Transverse colon (tissue), 4 donors: ENCODE measurements at regions not wholly inside any gene's neighbourhood (a gene's known extent, or its start where the extent isn't known, plus 50 kb on each side); places are given as distances from the start of the nearest gene placed in this dataset.

ENCODE experiments used
- DNase-seq: peaks from one replicate; pipeline ENCODE4 v3.0.0-alpha.2; 2019
- H3K27ac ChIP-seq, 4 donors: fragments of 200-600 bp; sonication (generic); 2 replicates each; pipeline ENCODE4 v1.5.1; 2016 to 2018; ENCODE audit warnings: inconsistent platforms in 4 of 4
- H3K27me3 ChIP-seq: fragments of 200-600 bp; sonication (generic); 2 replicates; pipeline ENCODE4 v1.5.1; 2017; ENCODE audit warnings: inconsistent platforms
- H3K36me3 ChIP-seq, 4 donors: fragments of 200-600 bp; sonication (generic); 2 replicates each; pipeline ENCODE4 v1.5.1; 2017 to 2019; ENCODE audit warnings: inconsistent platforms in 4 of 4
- H3K4me1 ChIP-seq, 4 donors: fragments of 200-600 bp; sonication (generic); 2 replicates each; pipeline ENCODE4 v1.5.1; 2017 to 2020; ENCODE audit warnings: inconsistent platforms in 4 of 4
- H3K4me3 ChIP-seq, 4 donors: fragments of 200-600 bp; sonication (generic); 1 replicate in 1 of 4; 2 replicates in 3 of 4; pipeline versions ENCODE4 v1.5.1 to v1.6.1; 2017 to 2019; ENCODE audit warnings: inconsistent platforms in 4 of 4
- H3K9me3 ChIP-seq, 2 donors: fragments of 200-600 bp; sonication (generic); 2 replicates each; pipeline ENCODE4 v1.5.1; 2017 to 2019; ENCODE audit warnings: inconsistent platforms in 2 of 2
- EP300 ChIP-seq: sonication (generic); formaldehyde crosslinking; IDR thresholded peaks from one replicate; pipeline ENCODE4 v1.6.1; 2017; ENCODE audit warnings: antibody characterized with exemption, low read depth
- POLR2A ChIP-seq: fragments of 450-650 bp; IDR thresholded peaks from one replicate; pipeline ENCODE4 v1.6.1; 2016; ENCODE audit warnings: antibody characterized with exemption, mild to moderate bottlenecking, moderate library complexity
- POLR2AphosphoS5 ChIP-seq, 3 donors: sonication (generic); formaldehyde crosslinking; IDR thresholded peaks; one replicate each; pipeline ENCODE4 v1.6.1; 2016; ENCODE audit warnings: antibody characterized with exemption in 3 of 3
- WGBS, 2 donors: methylation state at CpG; one replicate each; pipeline ENCODE4 v1.1.5; 2018; ENCODE audit warnings: low coverage in 1 of 2; 5-methylcytosine and 5-hydroxymethylcytosine counted together
- in situ Hi-C, 4 donors: fragments of 200-750 bp; cut with MboI; loops; one replicate each; pipeline versions ENCODE4 v1.15.0 to v1.15.1; 2017; ENCODE audit warnings: low sequenced_read_pairs in 3 of 4, low pct_ligation_motif_present in 1 of 4, low pct_unique_long_range_greater_than_20kb in 1 of 4
- intact Hi-C: fragments of 100-400 bp; cut with DNase I; formaldehyde crosslinking; loops from one replicate; pipeline ENCODE4 v1.15.1; 2023; ENCODE audit warnings: low total_unique reads
- TF ChIP-seq, protein P1 (sequence below), 5 experiments: fragments of 200-600 bp in 3 of 5; fragments of 450-650 bp in 2 of 5; sonication (generic) in 3 of 5; IDR thresholded peaks; 1 replicate in 2 of 5; 2 replicates in 3 of 5; pipeline ENCODE4 v1.5.1; 2016 to 2017; ENCODE audit warnings: antibody characterized with exemption in 5 of 5, inconsistent platforms in 3 of 5, mild to moderate bottlenecking in 2 of 5, moderate library complexity in 1 of 5

DNA sequence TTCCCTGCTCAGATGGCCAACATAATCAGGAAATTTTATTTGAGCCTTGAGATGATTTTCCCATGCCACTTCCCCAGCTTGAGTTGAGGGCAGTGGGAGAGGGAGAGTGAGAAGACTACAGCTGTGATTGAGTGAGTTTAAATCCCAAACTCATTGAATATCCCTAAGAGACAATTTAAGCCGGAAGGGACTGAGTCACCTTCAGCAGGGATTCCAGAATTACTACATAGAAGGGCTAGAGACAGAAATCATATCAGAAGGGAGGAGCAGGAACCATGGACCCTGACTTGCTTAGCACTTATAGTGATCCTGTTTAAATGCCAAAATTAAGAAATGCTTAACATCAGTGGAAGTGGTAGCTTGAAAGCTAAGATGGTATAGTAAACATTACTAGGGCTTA is 312.2 kb upstream of the SLCO3A1 start:
- H3K4me3 ChIP-seq, result no peak overlapping the region
- no peaks in the 10 kb centered on the region for H3K27me3 ChIP-seq
- TF ChIP-seq, protein P1, sequence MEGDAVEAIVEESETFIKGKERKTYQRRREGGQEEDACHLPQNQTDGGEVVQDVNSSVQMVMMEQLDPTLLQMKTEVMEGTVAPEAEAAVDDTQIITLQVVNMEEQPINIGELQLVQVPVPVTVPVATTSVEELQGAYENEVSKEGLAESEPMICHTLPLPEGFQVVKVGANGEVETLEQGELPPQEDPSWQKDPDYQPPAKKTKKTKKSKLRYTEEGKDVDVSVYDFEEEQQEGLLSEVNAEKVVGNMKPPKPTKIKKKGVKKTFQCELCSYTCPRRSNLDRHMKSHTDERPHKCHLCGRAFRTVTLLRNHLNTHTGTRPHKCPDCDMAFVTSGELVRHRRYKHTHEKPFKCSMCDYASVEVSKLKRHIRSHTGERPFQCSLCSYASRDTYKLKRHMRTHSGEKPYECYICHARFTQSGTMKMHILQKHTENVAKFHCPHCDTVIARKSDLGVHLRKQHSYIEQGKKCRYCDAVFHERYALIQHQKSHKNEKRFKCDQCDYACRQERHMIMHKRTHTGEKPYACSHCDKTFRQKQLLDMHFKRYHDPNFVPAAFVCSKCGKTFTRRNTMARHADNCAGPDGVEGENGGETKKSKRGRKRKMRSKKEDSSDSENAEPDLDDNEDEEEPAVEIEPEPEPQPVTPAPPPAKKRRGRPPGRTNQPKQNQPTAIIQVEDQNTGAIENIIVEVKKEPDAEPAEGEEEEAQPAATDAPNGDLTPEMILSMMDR (IDR thresholded peaks at IDR 0.05), result no peak
- no peak for TF ChIP-seq POLR2AphosphoS5 (IDR thresholded peaks at IDR 0.05)
- no peak for TF ChIP-seq EP300
- TF ChIP-seq POLR2A, result no peak
- WGBS, 2 donors, result 68% methylated on average over 1 of the region's 1 CpG; no CpG with 5 or more reads in 1 of the 2 donors
- intact Hi-C loops, result no loop called here
- H3K36me3 ChIP-seq, result no peaks in the 10 kb centered on the region
- no peak overlapping the region for H3K27ac ChIP-seq
- no peaks in the 10 kb centered on the region for H3K9me3 ChIP-seq
- in situ Hi-C loops, result no loop called here
- H3K4me1 ChIP-seq, result peaks cover 6 to 24% (median 17%) of the 10 kb centered on the region in 4 donors
- no peak for DNase-seq

DNA sequence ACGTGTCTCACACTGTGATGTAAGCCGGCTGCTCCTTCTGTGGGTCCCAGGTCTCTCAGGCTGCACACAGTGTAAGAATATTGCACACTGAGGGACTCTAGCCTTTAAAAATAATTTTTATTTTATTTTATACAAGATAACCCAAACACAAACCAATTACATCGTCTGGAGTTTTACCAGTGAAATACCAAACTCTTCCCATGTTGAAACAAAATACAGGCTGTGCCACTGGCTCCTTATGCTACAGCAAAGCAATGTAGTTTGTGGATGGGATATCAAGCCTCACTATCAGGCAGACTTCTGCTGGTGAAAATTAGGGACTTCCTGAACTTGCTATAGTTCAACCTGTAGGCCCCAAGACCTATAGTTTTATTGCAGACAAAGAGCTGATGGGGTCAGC is 311.3 kb upstream of the SLCO3A1 start:
- no peaks in the 10 kb centered on the region for H3K36me3 ChIP-seq
- no peak for DNase-seq
- no peak overlapping the region for H3K4me3 ChIP-seq
- peaks cover 0 to 14% (median 9%) of the 10 kb centered on the region in 4 donors for H3K4me1 ChIP-seq
- no peaks in the 10 kb centered on the region for H3K27me3 ChIP-seq
- 65 to 92% methylated on average over 2 to 3 of the region's 3 CpGs for WGBS, 2 donors
- H3K27ac ChIP-seq, result no peak overlapping the region
- in situ Hi-C loops, result no loop called here
- intact Hi-C loops, result no loop called here
- H3K9me3 ChIP-seq, result no peaks in the 10 kb centered on the region
- TF ChIP-seq POLR2A (no peak), POLR2AphosphoS5 (IDR thresholded peaks at IDR 0.05) (no peak), EP300 (no peak)
- TF ChIP-seq, protein P1 (IDR thresholded peaks at IDR 0.05), result no peak

DNA sequence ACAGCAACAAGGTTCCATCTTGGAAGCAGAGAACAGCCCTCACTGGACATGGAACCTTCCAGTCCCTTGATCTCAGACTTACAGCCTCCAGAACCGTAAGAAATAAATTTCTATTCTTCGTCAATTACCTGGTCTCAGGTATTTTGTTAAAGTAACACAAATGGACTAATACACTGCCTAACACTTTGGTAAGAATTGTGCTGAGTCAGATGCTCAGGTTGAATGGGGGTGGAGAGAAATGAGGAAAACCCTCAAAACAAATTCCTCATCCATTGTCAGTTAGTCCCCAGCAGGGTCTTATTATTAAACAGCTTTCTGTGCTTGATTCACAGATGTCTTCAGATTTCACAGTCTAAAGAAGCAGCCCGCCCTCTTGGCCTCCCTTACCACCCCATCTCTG is 306.2 kb upstream of the SLCO3A1 start:
- in situ Hi-C loops, result no loop called here
- WGBS, 2 donors, result 94 to 100% methylated on average over 3 of the region's 3 CpGs
- no peaks in the 10 kb centered on the region for H3K9me3 ChIP-seq
- no peak for DNase-seq
- no peaks in the 10 kb centered on the region for H3K4me1 ChIP-seq
- no peaks in the 10 kb centered on the region for H3K27me3 ChIP-seq
- H3K27ac ChIP-seq, result no peak overlapping the region
- intact Hi-C loops, result no loop called here
- TF ChIP-seq POLR2AphosphoS5 (IDR thresholded peaks at IDR 0.05), result no peak
- TF ChIP-seq, protein P1 (IDR thresholded peaks at IDR 0.05), result no peak
- no peak for TF ChIP-seq POLR2A
- no peak for TF ChIP-seq EP300
- no peak overlapping the region for H3K4me3 ChIP-seq
- H3K36me3 ChIP-seq, result no peaks in the 10 kb centered on the region

DNA sequence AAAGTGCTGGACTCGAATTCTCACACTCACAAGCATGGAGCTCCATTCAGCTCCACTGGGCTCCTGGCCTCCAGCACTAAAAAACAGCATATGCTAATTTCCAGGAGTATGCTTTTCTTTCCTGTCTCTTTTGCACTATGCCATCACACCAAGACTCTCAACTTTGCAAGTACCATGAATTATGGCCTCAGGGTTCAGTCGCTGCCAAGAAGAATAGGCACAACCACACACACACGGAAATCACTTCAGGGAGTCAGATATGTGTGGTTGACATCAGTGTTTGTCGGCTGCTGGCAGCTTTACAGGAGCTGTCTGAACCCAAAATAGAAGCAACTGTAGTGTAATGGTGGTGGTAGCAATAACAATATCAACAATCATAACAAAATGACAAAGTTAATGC is 305.0 kb upstream of the SLCO3A1 start:
- no peaks in the 10 kb centered on the region for H3K4me1 ChIP-seq
- no peak for TF ChIP-seq POLR2A
- TF ChIP-seq, protein P1 (IDR thresholded peaks at IDR 0.05), result no peak
- no peak for TF ChIP-seq POLR2AphosphoS5 (IDR thresholded peaks at IDR 0.05)
- TF ChIP-seq EP300, result no peak
- in situ Hi-C loops (no loop called here), intact Hi-C loops (no loop called here)
- no peak overlapping the region for H3K27ac ChIP-seq
- 73 to 74% methylated on average over 3 to 4 of the region's 4 CpGs for WGBS, 2 donors
- DNase-seq, result no peak
- no peaks in the 10 kb centered on the region for H3K36me3 ChIP-seq
- H3K27me3 ChIP-seq, result no peaks in the 10 kb centered on the region
- no peak overlapping the region for H3K4me3 ChIP-seq
- no peaks in the 10 kb centered on the region for H3K9me3 ChIP-seq
